ENCODE measurements at regions not wholly inside any gene's neighbourhood (a gene's known extent, or its start where the extent isn't known, plus 50 kb on each side); places are given as distances from the start of the nearest gene placed in this dataset.

DNA sequence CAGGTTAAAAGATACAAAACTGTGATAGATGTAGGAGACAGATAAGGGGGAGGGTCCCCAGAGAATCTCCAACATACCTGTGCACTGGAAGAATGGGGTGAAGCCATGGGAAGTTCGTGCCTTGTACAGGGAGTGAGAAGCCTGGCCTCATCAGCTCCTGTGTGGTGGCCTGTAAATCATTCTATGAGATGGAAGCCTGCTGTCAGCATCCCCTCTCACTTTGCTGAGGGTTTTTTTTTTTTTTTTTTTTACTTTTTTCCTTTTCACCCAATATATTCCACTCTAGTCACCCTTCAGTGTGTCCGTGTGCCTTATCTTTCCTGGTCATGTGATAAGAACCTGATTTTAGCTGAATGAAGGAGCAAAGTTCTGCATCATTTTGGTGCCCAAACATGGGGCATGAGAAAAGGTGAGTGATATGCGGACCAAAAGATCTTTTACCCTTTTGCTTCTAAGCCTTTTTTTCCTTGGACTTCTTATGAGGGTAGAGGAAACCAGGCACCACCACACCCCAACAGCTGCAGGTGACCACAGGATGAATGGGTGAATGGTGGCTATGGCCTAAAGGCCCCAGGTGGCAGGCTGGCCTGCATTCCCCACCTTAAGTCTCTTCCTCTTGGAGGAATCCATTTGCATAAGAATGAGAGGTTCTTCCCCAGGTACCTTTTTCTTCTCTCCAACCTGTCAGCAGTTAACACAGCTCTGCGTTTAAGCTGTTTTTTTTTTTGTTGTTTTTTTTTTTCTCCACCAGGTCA, 1345.0 kb downstream of the NSUN3 start:
- Histone ChIP-seq H3K27me3 (replicated peaks; ENCODE audit: control insufficient read depth, insufficient read depth, low read length) (no peaks in the 10 kb centered on the region), H3K4me3 (replicated peaks; ENCODE audit: low read depth, low read length) (no peak overlapping the region), H3K36me3 (ENCODE audit: control insufficient read depth, insufficient read depth, low read length) (no peaks in the 10 kb centered on the region)
- DNase-seq (ENCODE audit: extremely low read depth, insufficient read length): no peak
- TF ChIP-seq, protein P1, sequence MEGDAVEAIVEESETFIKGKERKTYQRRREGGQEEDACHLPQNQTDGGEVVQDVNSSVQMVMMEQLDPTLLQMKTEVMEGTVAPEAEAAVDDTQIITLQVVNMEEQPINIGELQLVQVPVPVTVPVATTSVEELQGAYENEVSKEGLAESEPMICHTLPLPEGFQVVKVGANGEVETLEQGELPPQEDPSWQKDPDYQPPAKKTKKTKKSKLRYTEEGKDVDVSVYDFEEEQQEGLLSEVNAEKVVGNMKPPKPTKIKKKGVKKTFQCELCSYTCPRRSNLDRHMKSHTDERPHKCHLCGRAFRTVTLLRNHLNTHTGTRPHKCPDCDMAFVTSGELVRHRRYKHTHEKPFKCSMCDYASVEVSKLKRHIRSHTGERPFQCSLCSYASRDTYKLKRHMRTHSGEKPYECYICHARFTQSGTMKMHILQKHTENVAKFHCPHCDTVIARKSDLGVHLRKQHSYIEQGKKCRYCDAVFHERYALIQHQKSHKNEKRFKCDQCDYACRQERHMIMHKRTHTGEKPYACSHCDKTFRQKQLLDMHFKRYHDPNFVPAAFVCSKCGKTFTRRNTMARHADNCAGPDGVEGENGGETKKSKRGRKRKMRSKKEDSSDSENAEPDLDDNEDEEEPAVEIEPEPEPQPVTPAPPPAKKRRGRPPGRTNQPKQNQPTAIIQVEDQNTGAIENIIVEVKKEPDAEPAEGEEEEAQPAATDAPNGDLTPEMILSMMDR (IDR thresholded peaks at IDR 0.05; ENCODE audit: insufficient read depth, low read length, poor library complexity, severe bottlenecking): no peak

DNA sequence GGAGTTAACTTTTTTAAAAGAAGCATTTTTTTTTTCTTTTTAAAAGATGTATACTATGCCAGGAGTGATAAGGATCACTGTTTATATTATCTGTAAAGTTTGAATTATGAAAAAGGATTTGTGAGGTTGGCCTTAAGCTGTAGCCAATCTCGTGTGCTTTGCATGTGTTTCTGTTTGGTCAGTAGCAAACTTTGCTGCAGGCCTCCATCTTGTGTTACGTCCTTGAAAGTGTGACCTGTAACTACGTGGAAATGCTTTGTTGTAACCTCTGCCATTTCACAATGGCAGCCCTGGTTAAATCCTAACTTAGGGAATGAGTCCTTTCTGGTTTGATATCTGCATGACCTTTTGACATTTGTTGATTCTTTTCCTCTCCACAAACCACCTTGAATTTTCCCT, 1345.6 kb downstream of the NSUN3 start:
- H3K27me3 ChIP-seq (replicated peaks; ENCODE audit: control insufficient read depth, insufficient read depth, low read length): no peaks in the 10 kb centered on the region
- H3K4me3 ChIP-seq (replicated peaks; ENCODE audit: low read depth, low read length): no peak overlapping the region
- TF ChIP-seq, protein P1 (IDR thresholded peaks at IDR 0.05; ENCODE audit: insufficient read depth, low read length, poor library complexity, severe bottlenecking): no peak

GRCh38 chr3:95418251-95418650, 1355.4 kb downstream of the NSUN3 start:
- Histone ChIP-seq H3K36me3 (ENCODE audit: control insufficient read depth, insufficient read depth, low read length) (no peaks in the 10 kb centered on the region), H3K27me3 (replicated peaks; ENCODE audit: control insufficient read depth, insufficient read depth, low read length) (no peaks in the 10 kb centered on the region), H3K4me3 (replicated peaks; ENCODE audit: low read depth, low read length) (no peak overlapping the region)
- TF ChIP-seq, protein P1 (IDR thresholded peaks at IDR 0.05; ENCODE audit: insufficient read depth, low read length, poor library complexity, severe bottlenecking): no peak
- DNase-seq (ENCODE audit: extremely low read depth, insufficient read length): no peak

More for the DNA sequence above, 1345.6 kb downstream of the NSUN3 start:
- DNase-seq (ENCODE audit: extremely low read depth, insufficient read length): no peak
- H3K36me3 ChIP-seq (ENCODE audit: control insufficient read depth, insufficient read depth, low read length): no peaks in the 10 kb centered on the region

GRCh38 chr3:95424279-95424678, 1361.4 kb downstream of the NSUN3 start:
- H3K36me3 ChIP-seq (ENCODE audit: control insufficient read depth, insufficient read depth, low read length): no peaks in the 10 kb centered on the region
- H3K4me3 ChIP-seq (replicated peaks; ENCODE audit: low read depth, low read length): no peak overlapping the region
- TF ChIP-seq, protein P1 (IDR thresholded peaks at IDR 0.05; ENCODE audit: insufficient read depth, low read length, poor library complexity, severe bottlenecking): no peak
- H3K27me3 ChIP-seq (replicated peaks; ENCODE audit: control insufficient read depth, insufficient read depth, low read length): no peaks in the 10 kb centered on the region
- no peak for DNase-seq (ENCODE audit: extremely low read depth, insufficient read length)

- TF ChIP-seq, protein P1 (IDR thresholded peaks at IDR 0.05; ENCODE audit: insufficient read depth, low read length, poor library complexity, severe bottlenecking): no peak
- no peaks in the 10 kb centered on the region for H3K27me3 ChIP-seq (replicated peaks; ENCODE audit: control insufficient read depth, insufficient read depth, low read length)
- DNase-seq (ENCODE audit: extremely low read depth, insufficient read length): no peak
Measured at GRCh38 chr3:95434491-95434890, 1371.6 kb downstream of the NSUN3 start.

More at GRCh38 chr3:95434491-95434890, 1371.6 kb downstream of the NSUN3 start:
- Histone ChIP-seq H3K36me3 (ENCODE audit: control insufficient read depth, insufficient read depth, low read length) (no peaks in the 10 kb centered on the region), H3K4me3 (replicated peaks; ENCODE audit: low read depth, low read length) (no peak overlapping the region)
